Endothelial cell of umbilical vein (primary cell): ENCODE measurements at regions not wholly inside any gene's neighbourhood (a gene's known extent, or its start where the extent isn't known, plus 50 kb on each side); places are given as distances from the start of the nearest gene placed in this dataset.

Experiments used
- FOS ChIP-seq: IDR thresholded peaks from 2 replicates; pipeline ENCODE4 v1.6.1; 2011; ENCODE audit warnings: mild to moderate bottlenecking, low read length, moderate library complexity, borderline replicate concordance; ENCODE audit not compliant: insufficient read depth
- MYC ChIP-seq: IDR thresholded peaks from one replicate; pipeline ENCODE4 v1.6.1; 2011; ENCODE audit warnings: mild to moderate bottlenecking, low read depth, low read length

DNA sequence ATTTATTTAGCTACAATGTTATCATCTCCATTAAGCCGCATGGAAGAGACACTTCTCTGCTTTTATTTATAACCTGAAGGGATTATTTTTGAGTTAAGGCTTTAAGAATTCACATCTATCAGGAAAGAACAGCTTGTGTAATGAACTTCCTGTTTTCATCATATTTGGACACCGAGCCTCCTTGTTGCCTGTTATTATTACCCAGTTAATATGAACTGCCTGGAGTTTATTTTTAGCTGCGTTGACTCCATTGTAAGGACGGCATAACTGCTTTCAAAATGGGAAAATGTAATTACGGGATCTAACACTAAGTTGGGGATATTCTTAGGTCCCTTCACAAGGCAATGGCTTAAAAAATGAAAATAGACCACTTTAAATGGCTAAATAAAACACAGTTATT lies 89.0 kb upstream of the NR4A3 start:
- TF ChIP-seq MYC (no peak), FOS (no peak)
